Skin of body (tissue), 1 donor: ENCODE measurements at regions not wholly inside any gene's neighbourhood (a gene's known extent, or its start where the extent isn't known, plus 50 kb on each side); places are given as distances from the start of the nearest gene placed in this dataset.

Experiments used
- DNase-seq: peaks from one replicate; lab custom pipeline; 2025; lab: John Stamatoyannopoulos, UW

DNA sequence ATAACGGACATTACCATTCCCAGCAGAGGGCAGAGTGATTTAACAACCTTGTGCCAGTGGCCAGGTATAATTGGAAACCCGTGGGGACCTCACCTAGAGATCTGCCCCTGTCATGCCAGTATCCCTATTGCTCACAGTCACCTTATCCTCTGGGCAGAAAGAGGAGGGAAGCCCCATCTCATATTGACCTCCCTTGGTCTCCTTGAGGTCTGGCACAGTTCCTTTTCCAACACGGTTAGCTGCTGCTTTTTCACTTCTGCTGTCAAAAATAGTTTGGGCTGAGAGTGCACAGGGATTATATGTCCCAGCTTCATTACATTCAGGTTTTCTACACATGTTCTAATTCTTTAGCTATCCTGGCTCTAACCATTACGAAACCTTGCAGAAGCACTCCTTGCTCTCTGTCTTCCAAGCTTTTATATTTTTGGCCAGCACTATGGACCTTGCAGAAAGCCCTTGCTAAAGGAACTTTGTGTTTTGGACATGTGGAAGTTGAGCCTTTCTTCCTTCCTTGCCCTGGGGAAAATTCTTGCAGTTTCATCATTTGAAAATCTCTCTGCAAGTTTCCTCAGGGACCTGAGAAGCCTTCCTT, 111.7 kb upstream of the MIS18BP1 start:
- no peak for DNase-seq

GRCh38 chr14:45362505-45362904, 109.5 kb upstream of the MIS18BP1 start:
- DNase-seq = no peak

GRCh38 chr14:45361727-45362126, 108.7 kb upstream of the MIS18BP1 start:
- no peak for DNase-seq

- no peak for DNase-seq
Measured at GRCh38 chr14:45359746-45360145, 106.7 kb upstream of the MIS18BP1 start.

DNA sequence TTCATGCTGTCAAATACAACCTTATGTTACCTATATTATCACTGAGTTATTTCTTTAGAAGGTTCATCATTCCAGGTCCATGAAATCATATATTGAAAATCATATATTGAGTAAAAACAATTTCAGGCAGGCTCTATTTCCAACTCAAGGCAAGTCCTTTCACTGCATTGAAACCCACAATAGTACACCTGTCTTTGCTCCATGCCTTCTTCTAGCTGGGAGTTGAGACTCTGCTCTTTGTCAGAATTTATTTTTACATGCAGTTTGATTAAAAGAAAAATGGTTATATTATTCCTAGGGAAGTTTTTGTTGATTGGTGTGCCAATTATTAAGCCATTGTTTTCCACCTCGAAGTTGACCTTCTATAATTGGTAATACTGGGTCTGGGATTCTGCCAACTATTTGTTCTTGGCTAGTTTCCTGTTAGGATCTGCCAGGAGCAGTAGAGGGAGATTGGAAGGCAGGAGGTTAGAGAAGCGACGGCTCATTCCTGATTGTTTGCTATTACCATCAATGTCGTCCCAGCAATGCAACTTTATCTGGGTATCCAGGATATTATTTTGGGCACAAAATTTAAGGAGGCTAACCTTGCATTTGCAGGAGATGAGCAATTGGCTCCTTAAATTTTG, 79.5 kb upstream of the MIS18BP1 start:
- no peak for DNase-seq

DNA sequence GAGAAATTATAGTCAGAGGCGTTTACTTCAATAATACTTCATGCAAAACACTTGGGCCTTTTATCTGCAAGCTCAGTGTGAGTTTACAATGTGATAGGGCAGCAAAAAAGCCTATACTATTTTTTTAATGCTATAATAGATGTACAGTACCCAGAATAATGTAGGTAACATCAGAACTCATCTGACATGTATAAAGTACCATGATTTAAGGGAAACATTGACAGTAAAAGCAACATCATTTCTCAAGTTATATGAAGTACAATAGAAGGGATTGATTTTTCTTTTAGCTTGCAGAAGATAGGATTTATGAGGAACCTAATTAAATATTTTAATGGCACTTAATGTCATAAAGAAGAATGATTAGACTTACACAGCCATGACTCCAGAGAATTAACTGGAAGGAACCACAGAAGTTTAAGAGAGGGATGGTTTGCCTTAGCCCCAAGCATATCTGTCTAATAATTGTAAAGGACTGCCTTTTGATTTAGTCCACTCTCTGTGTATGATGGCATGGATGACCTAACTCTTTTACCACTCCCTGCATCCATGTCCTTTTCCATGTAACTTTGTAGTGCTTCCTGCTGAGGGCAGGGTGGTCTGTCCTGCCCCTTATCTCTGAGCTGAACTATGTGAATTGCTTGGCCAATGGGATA, 55.9 kb upstream of the MIS18BP1 start:
- DNase-seq = no peak
